HEK293 (cell line): ENCODE measurements at regions not wholly inside any gene's neighbourhood (a gene's known extent, or its start where the extent isn't known, plus 50 kb on each side); places are given as distances from the start of the nearest gene placed in this dataset.

ENCODE experiments used
- CTCF ChIA-PET: fragments of 350-600 bp; formaldehyde crosslinking; extraction: SDS; loops from one replicate; lab custom pipeline; 2021; ENCODE audit warnings: antibody characterized with exemption; lab: Yijun Ruan, JAX
- POLR2A ChIA-PET: fragments of 300-600 bp; formaldehyde crosslinking; extraction: SDS; loops from one replicate; lab custom pipeline; 2020; ENCODE audit warnings: antibody characterized with exemption, inconsistent platforms; lab: Yijun Ruan, JAX
- H3K27ac ChIP-seq: fragments of 200-500 bp; sonication (Bioruptor generic); 2 replicates; pipeline ENCODE4 v1.5.1; 2014; ENCODE audit warnings: low read depth, low read length, control low read depth, inconsistent platforms; ENCODE audit errors: extremely low read depth
- H3K36me3 ChIP-seq, 2 experiments: fragments of 200-500 bp in 1 of 2; sonication (Bioruptor generic) in 1 of 2; 1 replicate in 1 of 2; 2 replicates in 1 of 2; pipeline ENCODE4 v1.5.1; 2014 to 2017; ENCODE audit warnings: inconsistent platforms in 2 of 2, low read length in 2 of 2; ENCODE audit not compliant: control insufficient read depth in 2 of 2, insufficient read depth in 1 of 2
- H3K4me1 ChIP-seq: fragments of 200-500 bp; sonication (Bioruptor generic); 2 replicates; pipeline ENCODE4 v1.5.1; 2014; ENCODE audit warnings: mild to moderate bottlenecking, low read length, inconsistent platforms; ENCODE audit not compliant: control insufficient read depth, insufficient read depth
- H3K4me3 ChIP-seq: 2 replicates; pipeline ENCODE4 v1.5.1; 2011; ENCODE audit warnings: low read depth, mild to moderate bottlenecking, control low read depth, low read length, moderate library complexity
- H3K9me3 ChIP-seq: fragments of 200-500 bp; sonication (Bioruptor generic); 2 replicates; pipeline ENCODE4 v1.5.1; 2014; ENCODE audit warnings: low read depth, low read length, inconsistent platforms; ENCODE audit not compliant: control insufficient read depth, insufficient read depth
- BCL11B ChIP-seq: fragments of 450-650 bp; formaldehyde crosslinking; IDR thresholded peaks from 2 replicates; pipeline ENCODE4 v1.5.1; 2016; ENCODE audit warnings: low read depth, missing biosample characterization, missing genetic modification characterization
- INSM2 ChIP-seq: fragments of 450-650 bp; formaldehyde crosslinking; IDR thresholded peaks from 2 replicates; pipeline ENCODE4 v1.5.1; 2016; ENCODE audit warnings: missing biosample characterization, missing genetic modification characterization
- TCF7L2 ChIP-seq: IDR thresholded peaks from 2 replicates; pipeline ENCODE4 v1.6.1; 2011; ENCODE audit warnings: low read depth, mild to moderate bottlenecking, inconsistent platforms, low read length, moderate library complexity, borderline replicate concordance
- YY2 ChIP-seq: fragments of 450-650 bp; formaldehyde crosslinking; IDR thresholded peaks from 2 replicates; pipeline ENCODE4 v1.5.1; 2016; ENCODE audit warnings: missing biosample characterization, missing genetic modification characterization
- ZBTB1 ChIP-seq: fragments of 450-650 bp; formaldehyde crosslinking; IDR thresholded peaks from 2 replicates; pipeline ENCODE4 v1.5.1; 2016; ENCODE audit warnings: missing biosample characterization, missing genetic modification characterization
- ZBTB20 ChIP-seq: fragments of 450-650 bp; formaldehyde crosslinking; IDR thresholded peaks from 2 replicates; pipeline ENCODE4 v1.5.1; 2016; ENCODE audit warnings: missing biosample characterization, missing genetic modification characterization
- ZNF146 ChIP-seq: fragments of 450-650 bp; formaldehyde crosslinking; IDR thresholded peaks from 2 replicates; pipeline ENCODE4 v1.5.1; 2016; ENCODE audit warnings: missing biosample characterization, missing genetic modification characterization
- ZNF202 ChIP-seq: fragments of 450-650 bp; formaldehyde crosslinking; IDR thresholded peaks from 2 replicates; pipeline ENCODE4 v1.5.1; 2016; ENCODE audit warnings: missing biosample characterization, missing genetic modification characterization, borderline replicate concordance
- ZNF23 ChIP-seq: fragments of 450-650 bp; formaldehyde crosslinking; IDR thresholded peaks from 2 replicates; pipeline ENCODE4 v1.5.1; 2016; ENCODE audit warnings: missing biosample characterization, missing genetic modification characterization, borderline replicate concordance
- ZNF423 ChIP-seq: fragments of 450-650 bp; formaldehyde crosslinking; IDR thresholded peaks from 2 replicates; pipeline ENCODE4 v1.5.1; 2016; ENCODE audit warnings: missing biosample characterization, missing genetic modification characterization
- ZNF513 ChIP-seq: fragments of 450-650 bp; IDR thresholded peaks from 2 replicates; pipeline ENCODE4 v1.5.1; 2018; ENCODE audit warnings: missing biosample characterization, missing genetic modification characterization
- ZNF645 ChIP-seq: fragments of 450-650 bp; formaldehyde crosslinking; IDR thresholded peaks from 2 replicates; pipeline ENCODE4; 2016; ENCODE audit warnings: missing biosample characterization, missing genetic modification characterization
- ZNF707 ChIP-seq: fragments of 450-650 bp; formaldehyde crosslinking; IDR thresholded peaks from 2 replicates; pipeline ENCODE4 v1.5.1; 2016; ENCODE audit warnings: missing biosample characterization, missing genetic modification characterization
- ZSCAN30 ChIP-seq: fragments of 450-650 bp; IDR thresholded peaks from 2 replicates; pipeline ENCODE4 v1.5.1; 2018; ENCODE audit warnings: missing biosample characterization, mild to moderate bottlenecking, missing genetic modification characterization, moderate library complexity

- TF ChIP-seq ZNF645 (no peak), ZNF23 (no peak)
Observed at GRCh38 chr10:9234191-9234590, 1179.7 kb downstream of the GATA3 start (continued).

GRCh38 chr10:9238041-9238440, 1183.6 kb downstream of the GATA3 start:
- Histone ChIP-seq H3K36me3 (no peaks in the 10 kb centered on the region), H3K27ac (no peak overlapping the region), H3K9me3 (no peaks in the 10 kb centered on the region), H3K4me1 (no peaks in the 10 kb centered on the region; the same call in 1 of the 2 replicates), H3K4me3 (no peak overlapping the region)
- ChIA-PET CTCF (no interaction called here), POLR2A (no interaction called here)
- TF ChIP-seq ZNF423 (tag by site-specific recombination) = no peak
- no peak for TF ChIP-seq ZNF513 (tag by site-specific recombination)
- TF ChIP-seq ZNF707 (tag by site-specific recombination) = no peak
- no peak for TF ChIP-seq YY2 (tag by site-specific recombination)
- no peak for TF ChIP-seq ZNF146 (tag by site-specific recombination)
- no peak for TF ChIP-seq BCL11B (tag by site-specific recombination)

GRCh38 chr10:9239298-9239697, 1184.8 kb downstream of the GATA3 start:
- H3K4me1 ChIP-seq = no peaks in the 10 kb centered on the region; the same call in 1 of the 2 replicates
- no peaks in the 10 kb centered on the region for H3K9me3 ChIP-seq
- no peaks in the 10 kb centered on the region for H3K36me3 ChIP-seq
- peak; percentile 15; the same call in 1 of the 2 replicates for TF ChIP-seq TCF7L2
- TF ChIP-seq ZBTB1 (tag by site-specific recombination) = no peak
- POLR2A ChIA-PET = interaction anchor here (0.6 to 0.8 kb wide), 3 partner anchors 194 to 1421 kb away, joined by 3 read pairs; partner anchors contain the start of gene TAF3
- CTCF ChIA-PET = interaction anchor here (0.7 kb wide), 1 partner anchor 1564 kb away, joined by 3 read pairs; no protein-coding TSS in a partner anchor
- H3K4me3 ChIP-seq = no peak overlapping the region
- no peak overlapping the region for H3K27ac ChIP-seq

GRCh38 chr10:9243941-9244411, 1189.5 kb downstream of the GATA3 start:
- ChIA-PET POLR2A (no interaction called here), CTCF (interaction anchor here (0.7 kb wide), 1 partner anchor 11 kb away, joined by 3 read pairs; no protein-coding TSS in a partner anchor)
- H3K4me3 ChIP-seq = no peak overlapping the region
- H3K27ac ChIP-seq = no peak overlapping the region
- H3K4me1 ChIP-seq = no peaks in the 10 kb centered on the region; the same call in 1 of the 2 replicates
- no peaks in the 10 kb centered on the region for H3K9me3 ChIP-seq
- no peaks in the 10 kb centered on the region for H3K36me3 ChIP-seq
- TF ChIP-seq INSM2 = no peak
- TF ChIP-seq ZBTB20 (tag by site-specific recombination) = no peak
- TF ChIP-seq ZNF202 (tag by site-specific recombination) = no peak
- TF ChIP-seq ZSCAN30 (tag by site-specific recombination) = no peak
